ENCODE measurements at regions not wholly inside any gene's neighbourhood (a gene's known extent, or its start where the extent isn't known, plus 50 kb on each side); places are given as distances from the start of the nearest gene placed in this dataset.

- no peak for DNase-seq (ENCODE audit: low read depth, low spot score)
Observed at GRCh38 chr10:83164156-83164555, 975.2 kb upstream of the GHITM start.

GRCh38 chr10:83165265-83165664 lies 974.0 kb upstream of the GHITM start:
- no peak for DNase-seq (ENCODE audit: low read depth, low spot score)

- DNase-seq (ENCODE audit: low read depth, low spot score) = no peak
Observed at GRCh38 chr10:83166344-83166743, 973.0 kb upstream of the GHITM start.

GRCh38 chr10:83167081-83167480 lies 972.2 kb upstream of the GHITM start:
- no peak for DNase-seq (ENCODE audit: low read depth, low spot score)

- no peak for DNase-seq (ENCODE audit: low read depth, low spot score)
Observed at GRCh38 chr10:83176901-83177300, 962.4 kb upstream of the GHITM start.

- no peak for DNase-seq (ENCODE audit: low read depth, low spot score)
Observed at GRCh38 chr10:83178526-83178925, 960.8 kb upstream of the GHITM start.

GRCh38 chr10:83179371-83179770 lies 959.9 kb upstream of the GHITM start:
- no peak for DNase-seq (ENCODE audit: low read depth, low spot score)

- DNase-seq (ENCODE audit: low read depth, low spot score) = no peak
Observed at GRCh38 chr10:83182076-83182475, 957.2 kb upstream of the GHITM start.

- no peak for DNase-seq (ENCODE audit: low read depth, low spot score)
Observed at GRCh38 chr10:83184641-83185040, 954.7 kb upstream of the GHITM start.

GRCh38 chr10:83190614-83191013 lies 948.7 kb upstream of the GHITM start:
- no peak for DNase-seq (ENCODE audit: low read depth, low spot score)

- DNase-seq (ENCODE audit: low read depth, low spot score) = no peak
Observed at GRCh38 chr10:83193026-83193425, 946.3 kb upstream of the GHITM start.

- DNase-seq (ENCODE audit: low read depth, low spot score) = no peak
Observed at GRCh38 chr10:83195021-83195420, 944.3 kb upstream of the GHITM start.

- no peak for DNase-seq (ENCODE audit: low read depth, low spot score)
Observed at GRCh38 chr10:83199374-83199773, 939.9 kb upstream of the GHITM start.

GRCh38 chr10:83205861-83206260 lies 933.4 kb upstream of the GHITM start:
- no peak for DNase-seq (ENCODE audit: low read depth, low spot score)

GRCh38 chr10:83212632-83213334 lies 926.5 kb upstream of the GHITM start:
- no peak for DNase-seq (ENCODE audit: low read depth, low spot score)

- DNase-seq (ENCODE audit: low read depth, low spot score) = no peak
Observed at GRCh38 chr10:83214136-83214535, 925.2 kb upstream of the GHITM start.

- DNase-seq (ENCODE audit: low read depth, low spot score) = no peak
Observed at GRCh38 chr10:83218205-83218604, 921.1 kb upstream of the GHITM start.

- DNase-seq (ENCODE audit: low read depth, low spot score) = no peak
Observed at GRCh38 chr10:83222300-83222699, 917.0 kb upstream of the GHITM start.

GRCh38 chr10:83222832-83223742 lies 916.2 kb upstream of the GHITM start:
- no peak for DNase-seq (ENCODE audit: low read depth, low spot score)

- no peak for DNase-seq (ENCODE audit: low read depth, low spot score)
Observed at GRCh38 chr10:83225781-83226180, 913.5 kb upstream of the GHITM start.

GRCh38 chr10:83229991-83230390 lies 909.3 kb upstream of the GHITM start:
- DNase-seq (ENCODE audit: low read depth, low spot score) = no peak

GRCh38 chr10:83233691-83234090 lies 905.6 kb upstream of the GHITM start:
- DNase-seq (ENCODE audit: low read depth, low spot score) = no peak

GRCh38 chr10:83248106-83248631 lies 891.1 kb upstream of the GHITM start:
- DNase-seq (ENCODE audit: low read depth, low spot score) = no peak
